ENCODE measurements at regions not wholly inside any gene's neighbourhood (a gene's known extent, or its start where the extent isn't known, plus 50 kb on each side); places are given as distances from the start of the nearest gene placed in this dataset.

DNA sequence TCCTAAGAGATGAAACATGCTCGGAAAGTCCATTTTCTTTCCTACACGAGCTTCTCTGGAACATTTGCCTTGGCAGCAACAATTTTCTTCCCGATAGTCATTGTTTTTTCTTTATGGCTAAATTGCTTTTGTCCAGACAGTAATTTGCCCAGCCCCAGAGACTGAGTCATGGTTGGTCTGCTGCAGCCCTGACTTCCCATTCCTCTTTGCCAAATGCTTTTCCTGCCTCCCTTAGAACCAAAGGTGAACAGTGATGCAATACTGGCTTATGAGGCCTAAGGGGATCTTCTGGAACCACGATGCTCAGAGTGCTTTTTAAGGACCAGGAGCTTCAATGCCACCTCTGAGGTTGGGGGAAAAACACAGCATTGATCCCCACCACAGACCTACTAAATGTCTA, 1599.6 kb upstream of the TMEM132C start:
- no peak for TF ChIP-seq POLR2A (IDR thresholded peaks at IDR 0.05)
- TF ChIP-seq, protein P1, sequence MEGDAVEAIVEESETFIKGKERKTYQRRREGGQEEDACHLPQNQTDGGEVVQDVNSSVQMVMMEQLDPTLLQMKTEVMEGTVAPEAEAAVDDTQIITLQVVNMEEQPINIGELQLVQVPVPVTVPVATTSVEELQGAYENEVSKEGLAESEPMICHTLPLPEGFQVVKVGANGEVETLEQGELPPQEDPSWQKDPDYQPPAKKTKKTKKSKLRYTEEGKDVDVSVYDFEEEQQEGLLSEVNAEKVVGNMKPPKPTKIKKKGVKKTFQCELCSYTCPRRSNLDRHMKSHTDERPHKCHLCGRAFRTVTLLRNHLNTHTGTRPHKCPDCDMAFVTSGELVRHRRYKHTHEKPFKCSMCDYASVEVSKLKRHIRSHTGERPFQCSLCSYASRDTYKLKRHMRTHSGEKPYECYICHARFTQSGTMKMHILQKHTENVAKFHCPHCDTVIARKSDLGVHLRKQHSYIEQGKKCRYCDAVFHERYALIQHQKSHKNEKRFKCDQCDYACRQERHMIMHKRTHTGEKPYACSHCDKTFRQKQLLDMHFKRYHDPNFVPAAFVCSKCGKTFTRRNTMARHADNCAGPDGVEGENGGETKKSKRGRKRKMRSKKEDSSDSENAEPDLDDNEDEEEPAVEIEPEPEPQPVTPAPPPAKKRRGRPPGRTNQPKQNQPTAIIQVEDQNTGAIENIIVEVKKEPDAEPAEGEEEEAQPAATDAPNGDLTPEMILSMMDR (IDR thresholded peaks at IDR 0.05): no peak

Measured in prostate gland (tissue), 2 donors.